ENCODE measurements at regions not wholly inside any gene's neighbourhood (a gene's known extent, or its start where the extent isn't known, plus 50 kb on each side); places are given as distances from the start of the nearest gene placed in this dataset.

GRCh38 chr18:28571929-28572328, 395.0 kb upstream of the CDH2 start:
- Mint-ChIP-seq H3K36me3 (ENCODE audit: low read depth) (no peaks in the 10 kb centered on the region), H3K9me3 (peaks cover 11% of the 10 kb centered on the region), H3K4me3 (no peak overlapping the region), H3K27ac (no peak overlapping the region), H3K27me3 (no peaks in the 10 kb centered on the region), H3K4me1 (no peaks in the 10 kb centered on the region)
- no peak for ATAC-seq
- DNase-seq = no peak

DNA sequence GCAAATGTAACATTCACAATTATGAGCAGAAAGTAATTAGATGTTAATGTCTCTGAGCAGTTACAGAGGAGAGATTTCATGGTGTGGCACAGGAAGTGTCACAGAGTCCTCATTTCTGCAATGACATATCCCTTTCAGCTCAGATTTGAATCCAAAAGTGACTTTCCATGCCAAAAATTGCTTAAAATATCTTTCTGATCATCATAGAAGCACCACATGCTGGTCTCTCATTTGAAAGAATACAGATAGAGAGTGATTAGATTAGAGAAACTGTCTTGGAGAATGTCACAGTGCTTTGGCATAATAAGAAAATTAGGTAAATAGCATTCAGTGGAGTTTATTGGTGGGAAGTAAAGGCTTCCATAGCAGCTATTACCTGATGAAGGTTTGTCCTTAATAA, 383.4 kb upstream of the CDH2 start:
- DNase-seq (no peak), ATAC-seq (no peak)
- no peak overlapping the region for H3K4me3 Mint-ChIP-seq
- no peaks in the 10 kb centered on the region for H3K27me3 Mint-ChIP-seq
- no peaks in the 10 kb centered on the region for H3K4me1 Mint-ChIP-seq
- H3K27ac Mint-ChIP-seq = no peak overlapping the region
- no peaks in the 10 kb centered on the region for H3K36me3 Mint-ChIP-seq (ENCODE audit: low read depth)
- peaks cover 4% of the 10 kb centered on the region for H3K9me3 Mint-ChIP-seq

- H3K4me3 Mint-ChIP-seq = no peak overlapping the region
- H3K27me3 Mint-ChIP-seq = no peaks in the 10 kb centered on the region
- ATAC-seq (no peak), DNase-seq (no peak)
- no peak overlapping the region for H3K27ac Mint-ChIP-seq
- peaks cover 7% of the 10 kb centered on the region for H3K9me3 Mint-ChIP-seq
- H3K36me3 Mint-ChIP-seq (ENCODE audit: low read depth) = no peaks in the 10 kb centered on the region
- H3K4me1 Mint-ChIP-seq = no peaks in the 10 kb centered on the region
Observed at GRCh38 chr18:28559511-28559910, 382.6 kb upstream of the CDH2 start.

- no peak for ATAC-seq
- no peaks in the 10 kb centered on the region for H3K4me1 Mint-ChIP-seq
- no peak overlapping the region for H3K4me3 Mint-ChIP-seq
- H3K27me3 Mint-ChIP-seq = no peaks in the 10 kb centered on the region
- H3K27ac Mint-ChIP-seq = no peak overlapping the region
- H3K36me3 Mint-ChIP-seq (ENCODE audit: low read depth) = no peaks in the 10 kb centered on the region
- peaks cover 10% of the 10 kb centered on the region for H3K9me3 Mint-ChIP-seq
- no peak for DNase-seq
Observed at GRCh38 chr18:28541934-28542333, 365.0 kb upstream of the CDH2 start.

- Mint-ChIP-seq H3K36me3 (ENCODE audit: low read depth) (no peaks in the 10 kb centered on the region), H3K9me3 (peaks cover 6% of the 10 kb centered on the region), H3K27me3 (no peaks in the 10 kb centered on the region), H3K27ac (no peak overlapping the region), H3K4me1 (no peaks in the 10 kb centered on the region), H3K4me3 (no peak overlapping the region)
- ATAC-seq = no peak
- no peak for DNase-seq
Observed at GRCh38 chr18:28541276-28541930, 364.5 kb upstream of the CDH2 start.

DNA sequence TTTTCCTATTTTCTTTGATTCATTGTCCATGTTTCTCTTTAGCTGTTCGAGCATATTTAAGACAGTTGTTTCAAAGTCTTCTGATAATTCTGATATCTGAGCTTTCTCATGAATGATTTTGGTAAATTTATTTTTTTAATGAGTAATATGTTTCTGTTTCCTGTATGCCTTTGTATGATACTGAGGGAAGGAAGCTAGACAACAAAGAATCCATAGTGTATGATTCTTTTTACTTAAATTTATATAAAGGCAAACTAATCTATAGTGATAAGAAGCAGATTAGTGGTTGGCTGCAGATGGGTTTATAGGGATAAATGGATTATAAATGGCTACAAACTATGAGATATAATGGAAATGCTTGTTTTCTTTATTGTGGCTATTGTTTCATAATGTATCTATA, 352.7 kb upstream of the CDH2 start:
- Mint-ChIP-seq H3K36me3 (ENCODE audit: low read depth) (no peaks in the 10 kb centered on the region), H3K27me3 (no peaks in the 10 kb centered on the region), H3K27ac (no peak overlapping the region), H3K4me1 (no peaks in the 10 kb centered on the region), H3K4me3 (no peak overlapping the region), H3K9me3 (peaks cover 10% of the 10 kb centered on the region)
- DNase-seq (no peak), ATAC-seq (no peak)

DNA sequence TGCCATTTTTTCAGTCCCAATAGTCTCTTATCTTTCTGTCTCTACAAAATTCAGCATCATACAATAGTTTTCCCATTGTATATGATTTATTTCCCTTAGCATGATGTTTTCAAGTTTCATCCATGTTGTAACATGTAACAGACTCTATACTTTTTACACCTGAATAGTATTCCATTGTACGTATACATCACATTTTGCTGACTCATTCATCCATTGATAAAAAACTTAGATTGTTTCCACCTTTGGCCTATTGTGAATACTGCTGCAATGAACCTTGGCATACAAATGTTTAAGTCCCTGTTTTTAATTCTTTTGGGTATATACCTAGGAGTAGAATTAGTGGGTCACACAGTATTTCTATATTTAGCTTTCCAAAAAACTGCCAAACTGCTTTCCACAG, 349.3 kb upstream of the CDH2 start:
- Mint-ChIP-seq H3K27ac (no peak overlapping the region), H3K36me3 (ENCODE audit: low read depth) (no peaks in the 10 kb centered on the region), H3K27me3 (no peaks in the 10 kb centered on the region), H3K9me3 (no peaks in the 10 kb centered on the region), H3K4me1 (no peaks in the 10 kb centered on the region), H3K4me3 (no peak overlapping the region)
- DNase-seq = no peak
- ATAC-seq = no peak

- Mint-ChIP-seq H3K9me3 (peaks cover 4% of the 10 kb centered on the region), H3K4me1 (no peaks in the 10 kb centered on the region), H3K4me3 (no peak overlapping the region), H3K27me3 (no peaks in the 10 kb centered on the region), H3K27ac (no peak overlapping the region), H3K36me3 (ENCODE audit: low read depth) (no peaks in the 10 kb centered on the region)
- ATAC-seq (no peak), DNase-seq (no peak)
Observed at GRCh38 chr18:28523758-28524475, 347.0 kb upstream of the CDH2 start.

DNA sequence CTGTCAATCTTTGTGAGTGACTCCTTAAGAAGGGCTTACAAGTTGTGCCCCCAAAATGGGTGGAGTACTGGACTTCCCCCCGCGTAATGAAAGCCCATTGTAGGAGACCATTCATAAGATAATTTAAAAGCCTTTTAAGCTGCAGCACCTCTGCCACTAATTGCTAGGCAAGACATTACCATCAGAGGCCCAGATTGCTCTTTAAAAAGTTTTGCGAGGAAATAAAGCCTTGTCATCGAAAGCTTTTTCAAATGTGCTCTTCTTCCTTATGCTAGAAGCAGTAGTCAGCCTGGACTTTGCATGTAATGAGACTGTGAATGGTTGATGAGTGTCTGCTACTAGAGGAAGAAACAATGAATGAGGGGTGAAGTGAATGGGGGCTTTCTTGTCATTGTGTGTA, 345.3 kb upstream of the CDH2 start:
- no peak for ATAC-seq
- Mint-ChIP-seq H3K9me3 (peaks cover 4% of the 10 kb centered on the region), H3K4me1 (no peaks in the 10 kb centered on the region), H3K27me3 (no peaks in the 10 kb centered on the region), H3K27ac (no peak overlapping the region), H3K36me3 (ENCODE audit: low read depth) (no peaks in the 10 kb centered on the region), H3K4me3 (no peak overlapping the region)
- no peak for DNase-seq

DNA sequence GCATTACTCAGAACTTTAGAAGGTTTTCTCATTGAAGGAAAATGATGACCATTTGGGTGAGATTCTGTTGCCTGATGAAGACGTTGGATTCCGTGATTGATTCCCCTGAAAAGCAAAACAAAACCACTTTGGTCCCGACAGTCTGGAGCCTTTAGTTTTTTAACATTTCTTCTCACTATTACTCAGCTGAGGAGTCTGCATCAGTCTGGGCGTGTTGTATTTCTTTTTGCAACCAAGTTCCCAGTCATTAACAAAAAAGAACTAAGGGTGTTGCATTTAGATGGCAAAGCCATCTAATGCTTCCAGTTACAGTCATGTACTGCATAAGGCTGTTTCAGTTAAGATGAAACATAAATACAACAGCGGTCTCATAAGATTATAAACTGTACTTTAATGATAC, 343.1 kb upstream of the CDH2 start:
- no peak for DNase-seq
- Mint-ChIP-seq H3K9me3 (peaks cover 4% of the 10 kb centered on the region), H3K4me3 (no peak overlapping the region), H3K36me3 (ENCODE audit: low read depth) (no peaks in the 10 kb centered on the region), H3K4me1 (no peaks in the 10 kb centered on the region), H3K27ac (no peak overlapping the region), H3K27me3 (no peaks in the 10 kb centered on the region)
- no peak for ATAC-seq

- Mint-ChIP-seq H3K4me1 (no peaks in the 10 kb centered on the region), H3K27ac (no peak overlapping the region), H3K4me3 (no peak overlapping the region), H3K27me3 (no peaks in the 10 kb centered on the region), H3K36me3 (ENCODE audit: low read depth) (no peaks in the 10 kb centered on the region), H3K9me3 (peaks cover 12% of the 10 kb centered on the region)
- ATAC-seq (no peak), DNase-seq (no peak)
Observed at GRCh38 chr18:28514699-28515098, 337.8 kb upstream of the CDH2 start.

DNA sequence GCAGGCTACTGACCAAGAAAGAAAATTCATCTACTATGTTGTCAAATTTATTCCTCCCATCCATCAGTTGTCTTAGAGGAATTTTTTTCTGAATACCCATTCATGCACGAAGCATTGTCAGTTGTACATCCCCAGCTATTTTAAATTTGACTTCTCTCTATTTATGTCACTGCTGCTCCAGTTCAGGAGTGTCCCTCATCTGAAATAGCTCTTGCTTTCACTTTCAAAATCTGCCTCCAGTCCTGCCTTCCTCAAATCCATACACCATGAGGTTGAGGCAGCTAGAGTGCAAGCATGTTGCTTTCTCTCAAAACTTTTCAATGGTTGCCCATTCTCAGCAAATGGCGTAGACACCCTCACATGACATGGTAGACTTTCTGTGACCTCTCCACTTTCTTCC, 335.4 kb upstream of the CDH2 start:
- H3K36me3 Mint-ChIP-seq (ENCODE audit: low read depth) = no peaks in the 10 kb centered on the region
- no peak for ATAC-seq

DNA sequence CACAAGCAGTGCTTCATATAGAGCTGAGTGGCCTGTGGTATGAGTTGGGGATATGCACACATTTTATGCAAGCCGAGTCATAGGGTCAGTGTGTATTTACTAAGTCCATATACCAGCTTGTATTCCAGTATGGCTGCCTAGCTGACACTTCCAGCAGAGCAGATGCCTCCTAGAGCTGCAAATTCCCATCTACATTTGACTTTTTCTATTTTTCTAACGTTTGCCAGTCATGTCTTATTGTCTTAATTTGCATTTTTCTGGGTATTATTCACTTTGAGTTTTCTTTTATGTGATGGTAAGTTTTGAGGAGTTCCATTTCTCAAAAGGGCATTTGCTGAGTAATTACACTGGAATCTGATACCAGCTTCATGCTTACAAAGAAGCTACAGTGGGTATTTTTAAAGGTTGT, 334.5 kb upstream of the CDH2 start:
- DNase-seq = no peak
- H3K4me3 Mint-ChIP-seq = no peak overlapping the region
- H3K27me3 Mint-ChIP-seq = no peaks in the 10 kb centered on the region
- no peak for ATAC-seq
- peaks cover 8% of the 10 kb centered on the region for H3K9me3 Mint-ChIP-seq
- H3K4me1 Mint-ChIP-seq = no peaks in the 10 kb centered on the region
- H3K36me3 Mint-ChIP-seq (ENCODE audit: low read depth) = no peaks in the 10 kb centered on the region
- no peak overlapping the region for H3K27ac Mint-ChIP-seq

More for the DNA sequence above, 335.4 kb upstream of the CDH2 start:
- H3K27me3 Mint-ChIP-seq = no peaks in the 10 kb centered on the region
- DNase-seq = no peak
- no peaks in the 10 kb centered on the region for H3K4me1 Mint-ChIP-seq
- peaks cover 8% of the 10 kb centered on the region for H3K9me3 Mint-ChIP-seq
- H3K4me3 Mint-ChIP-seq = no peak overlapping the region
- no peak overlapping the region for H3K27ac Mint-ChIP-seq

GRCh38 chr18:28510210-28510609, 333.3 kb upstream of the CDH2 start:
- DNase-seq (no peak), ATAC-seq (no peak)
- Mint-ChIP-seq H3K4me1 (no peaks in the 10 kb centered on the region), H3K4me3 (no peak overlapping the region), H3K27me3 (no peaks in the 10 kb centered on the region), H3K27ac (no peak overlapping the region), H3K36me3 (ENCODE audit: low read depth) (no peaks in the 10 kb centered on the region), H3K9me3 (peaks cover 12% of the 10 kb centered on the region)

DNA sequence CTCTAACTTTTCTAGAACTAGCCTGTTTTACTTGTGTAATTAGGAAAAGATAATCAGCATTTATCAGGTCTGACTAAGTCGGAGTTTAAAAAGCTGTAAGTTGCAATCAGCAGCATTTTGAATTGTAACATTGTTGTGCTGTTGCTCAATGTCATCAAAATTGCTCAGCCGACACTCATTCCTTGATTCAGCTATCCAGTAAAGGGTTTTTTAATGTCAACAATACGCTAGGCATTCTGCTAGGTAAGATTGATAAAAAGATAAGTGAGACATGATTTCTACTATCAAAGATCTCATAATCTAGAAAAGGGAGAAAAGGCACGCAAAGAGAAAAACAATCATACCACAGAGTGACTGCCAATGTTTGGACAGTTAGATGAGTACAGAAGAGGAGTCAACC, 327.1 kb upstream of the CDH2 start:
- ATAC-seq (no peak), DNase-seq (no peak)
- Mint-ChIP-seq H3K4me3 (no peak overlapping the region), H3K36me3 (ENCODE audit: low read depth) (no peaks in the 10 kb centered on the region), H3K27me3 (no peaks in the 10 kb centered on the region), H3K4me1 (no peaks in the 10 kb centered on the region), H3K27ac (no peak overlapping the region), H3K9me3 (peaks cover 4% of the 10 kb centered on the region)
